Body of pancreas (tissue), 4 donors: ENCODE measurements at regions not wholly inside any gene's neighbourhood (a gene's known extent, or its start where the extent isn't known, plus 50 kb on each side); places are given as distances from the start of the nearest gene placed in this dataset.
A peak's percentile ranks its signal among the peaks of the same experiment; 100 is the strongest.

Source experiments
- ATAC-seq: fragments of 150-250 bp; one replicate; pipeline ENCODE4 v1.9.1; 2016
- DNase-seq, 4 donors: peaks; one replicate each; pipeline ENCODE4 v3.0.0-alpha.2; 2019
- H3K27ac ChIP-seq, 4 donors: fragments of 200-600 bp; sonication (generic); 1 replicate in 3 of 4; 2 replicates in 1 of 4; pipeline versions ENCODE4 v1.5.1 to v1.6.1; 2016 to 2019; ENCODE audit warnings: mild to moderate bottlenecking in 1 of 4, mixed read lengths in 1 of 4, moderate library complexity in 1 of 4
- H3K27me3 ChIP-seq, 2 donors: fragments of 200-600 bp; sonication (generic); one replicate each; pipeline ENCODE4 v1.6.0; 2016; ENCODE audit warnings: mild to moderate bottlenecking in 1 of 2
- H3K36me3 ChIP-seq, 2 donors: fragments of 200-600 bp; sonication (generic); replicated peaks in 1 of 2; 2 replicates each; pipeline ENCODE4 v1.5.1; 2016; ENCODE audit warnings: low read depth in 2 of 2; ENCODE audit not compliant: insufficient read depth in 1 of 2
- H3K4me1 ChIP-seq: fragments of 200-600 bp; sonication (generic); one replicate; pipeline ENCODE4 v1.6.0; 2016
- H3K4me3 ChIP-seq, 2 donors: fragments of 200-600 bp; sonication (generic); 1 replicate in 1 of 2; 2 replicates in 1 of 2; pipeline ENCODE4 v1.5.1; 2016 to 2019
- H3K9me3 ChIP-seq, 3 donors: fragments of 200-600 bp; sonication (generic); 1 replicate in 2 of 3; 2 replicates in 1 of 3; pipeline ENCODE4 v1.5.1; 2016
- POLR2A ChIP-seq, 3 donors: fragments of 450-650 bp; IDR thresholded peaks; one replicate each; pipeline ENCODE4 v1.6.1; 2016; ENCODE audit warnings: antibody characterized with exemption in 3 of 3, mild to moderate bottlenecking in 2 of 3
- WGBS, 2 donors: methylation state at CpG; one replicate each; pipeline ENCODE4 v1.1.5; 2017; 5-methylcytosine and 5-hydroxymethylcytosine counted together
- intact Hi-C: fragments of 100-400 bp; cut with DNase I; formaldehyde crosslinking; loops from one replicate; pipeline ENCODE4 v1.15.1; 2023
- TF ChIP-seq, protein P1 (sequence below), 7 experiments: fragments of 450-650 bp in 4 of 7; fragments of 200-600 bp in 3 of 7; sonication (generic) in 3 of 7; IDR thresholded peaks; one replicate each; pipeline ENCODE4 v1.5.1; 2016 to 2019; ENCODE audit warnings: antibody characterized with exemption in 7 of 7

DNA sequence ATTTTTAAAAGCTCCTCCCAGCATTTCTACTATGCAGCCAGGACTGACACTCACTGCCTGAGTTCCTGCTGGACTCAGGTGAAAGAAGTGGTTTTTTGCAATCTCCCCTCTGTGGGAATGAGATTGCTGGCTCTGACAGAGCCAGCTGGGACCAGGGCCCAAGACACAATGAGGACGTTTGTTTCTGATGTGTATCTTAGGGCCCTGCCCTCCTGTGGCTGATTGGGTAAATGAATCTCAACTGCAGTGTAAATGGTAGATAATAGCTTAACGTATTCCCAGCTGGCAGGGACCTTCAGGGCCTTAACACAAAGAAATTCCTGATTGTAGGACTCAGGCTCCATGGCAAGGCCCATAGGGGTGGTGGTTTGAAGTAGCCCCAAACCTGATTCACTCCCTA is 85.8 kb upstream of the PRPS1 start:
- Histone ChIP-seq H3K27ac (no peak overlapping the region), H3K36me3 (no peaks in the 10 kb centered on the region), H3K27me3 (no peaks in the 10 kb centered on the region), H3K9me3 (no peaks in the 10 kb centered on the region), H3K4me3 (no peak overlapping the region), H3K4me1 (no peaks in the 10 kb centered on the region)
- no peak for TF ChIP-seq POLR2A (IDR thresholded peaks at IDR 0.05)
- TF ChIP-seq, protein P1, sequence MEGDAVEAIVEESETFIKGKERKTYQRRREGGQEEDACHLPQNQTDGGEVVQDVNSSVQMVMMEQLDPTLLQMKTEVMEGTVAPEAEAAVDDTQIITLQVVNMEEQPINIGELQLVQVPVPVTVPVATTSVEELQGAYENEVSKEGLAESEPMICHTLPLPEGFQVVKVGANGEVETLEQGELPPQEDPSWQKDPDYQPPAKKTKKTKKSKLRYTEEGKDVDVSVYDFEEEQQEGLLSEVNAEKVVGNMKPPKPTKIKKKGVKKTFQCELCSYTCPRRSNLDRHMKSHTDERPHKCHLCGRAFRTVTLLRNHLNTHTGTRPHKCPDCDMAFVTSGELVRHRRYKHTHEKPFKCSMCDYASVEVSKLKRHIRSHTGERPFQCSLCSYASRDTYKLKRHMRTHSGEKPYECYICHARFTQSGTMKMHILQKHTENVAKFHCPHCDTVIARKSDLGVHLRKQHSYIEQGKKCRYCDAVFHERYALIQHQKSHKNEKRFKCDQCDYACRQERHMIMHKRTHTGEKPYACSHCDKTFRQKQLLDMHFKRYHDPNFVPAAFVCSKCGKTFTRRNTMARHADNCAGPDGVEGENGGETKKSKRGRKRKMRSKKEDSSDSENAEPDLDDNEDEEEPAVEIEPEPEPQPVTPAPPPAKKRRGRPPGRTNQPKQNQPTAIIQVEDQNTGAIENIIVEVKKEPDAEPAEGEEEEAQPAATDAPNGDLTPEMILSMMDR (IDR thresholded peaks at IDR 0.05): peak in 3 of 7 experiments; percentile 10 to 19 (median 12)
- intact Hi-C loops: no loop called here
- ATAC-seq (no peak), DNase-seq (peak in 2 of 4 donors; percentile 9 to 26)
- WGBS, 2 donors: 8% methylated on average over 2 of the region's 2 CpGs; no CpG with 5 or more reads in 1 of the 2 donors

DNA sequence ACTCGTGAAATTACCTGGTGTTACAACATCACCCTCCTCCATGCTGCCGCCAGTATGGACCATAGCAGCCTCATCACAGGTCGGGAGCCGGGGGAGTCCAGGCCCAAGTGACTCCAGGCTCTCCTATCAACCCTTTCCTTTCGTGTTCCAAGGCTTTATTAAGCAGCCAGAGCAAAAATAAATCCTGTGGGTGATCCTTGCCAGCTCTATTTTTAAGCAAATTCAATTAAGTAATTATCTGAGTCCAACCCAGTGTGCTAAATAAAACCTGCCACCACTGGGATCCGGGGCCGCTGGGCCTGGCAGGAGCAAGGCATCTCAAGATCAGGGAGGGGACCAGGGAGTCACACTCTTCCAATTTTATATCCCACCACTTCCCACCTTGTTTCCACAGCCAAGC is 80.7 kb upstream of the PRPS1 start:
- Histone ChIP-seq H3K9me3 (no peaks in the 10 kb centered on the region), H3K27me3 (no peaks in the 10 kb centered on the region), H3K36me3 (no peaks in the 10 kb centered on the region), H3K4me1 (no peaks in the 10 kb centered on the region), H3K27ac (no peak overlapping the region), H3K4me3 (no peak overlapping the region)
- intact Hi-C loops: no loop called here
- DNase-seq (no peak), ATAC-seq (no peak)
- TF ChIP-seq, protein P1 (IDR thresholded peaks at IDR 0.05): no peak
- TF ChIP-seq POLR2A (IDR thresholded peaks at IDR 0.05): no peak
- WGBS, 2 donors: 83 to 87% methylated on average over 4 to 6 of the region's 7 CpGs

DNA sequence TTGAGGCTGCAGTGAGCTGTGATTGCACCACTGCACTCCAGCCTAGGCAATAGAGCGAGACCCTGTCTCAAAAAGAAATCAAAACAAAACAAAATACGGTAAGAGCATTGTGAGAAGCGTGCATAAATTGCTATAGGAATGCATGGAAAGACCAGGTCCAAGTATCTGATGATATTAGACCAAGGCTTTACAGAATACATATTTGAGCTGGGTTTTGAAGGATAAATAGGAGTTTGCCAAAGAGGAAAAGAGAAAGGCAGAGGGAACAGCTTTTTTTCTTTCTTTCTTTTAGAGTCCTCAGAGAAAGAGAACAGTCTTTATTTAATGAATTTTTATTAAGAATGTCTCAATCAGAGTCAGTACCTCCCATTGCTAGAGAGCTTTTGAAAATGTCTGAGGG is 79.5 kb upstream of the PRPS1 start:
- DNase-seq (no peak), ATAC-seq (no peak)
- H3K4me3 ChIP-seq: no peak overlapping the region
- no peaks in the 10 kb centered on the region for H3K9me3 ChIP-seq
- whole genome bisulfite sequencing, 2 donors: 93 to 95% methylated on average over 3 of the region's 3 CpGs
- H3K27me3 ChIP-seq: no peaks in the 10 kb centered on the region
- no peak overlapping the region for H3K27ac ChIP-seq
- intact Hi-C loops: no loop called here
- no peak for TF ChIP-seq POLR2A (IDR thresholded peaks at IDR 0.05)
- TF ChIP-seq, protein P1 (IDR thresholded peaks at IDR 0.05): no peak
- H3K36me3 ChIP-seq: no peaks in the 10 kb centered on the region
- H3K4me1 ChIP-seq: no peaks in the 10 kb centered on the region

- H3K27me3 ChIP-seq: no peaks in the 10 kb centered on the region
These were observed 78.8 kb upstream of the PRPS1 start for GRCh38 chrX:107549504-107549903.

DNA sequence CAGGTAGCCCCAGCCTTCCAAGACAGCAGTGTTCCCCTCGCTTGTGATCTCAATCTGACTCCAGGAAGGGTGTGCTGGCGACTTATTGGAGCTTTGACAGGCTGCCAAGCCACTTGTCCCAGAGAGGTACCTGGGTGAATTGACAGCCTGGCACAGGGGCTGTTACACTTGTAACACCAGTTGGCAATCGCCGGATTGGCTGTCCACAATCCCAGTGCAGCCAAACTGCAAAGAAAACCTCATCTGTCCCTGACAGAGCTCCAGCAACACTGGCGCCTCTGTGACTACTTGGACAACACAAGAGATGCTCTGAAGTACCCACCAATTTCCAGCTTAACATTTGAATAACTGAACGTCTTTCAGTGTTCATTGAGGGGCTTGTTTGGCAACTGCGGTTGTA is 76.8 kb upstream of the PRPS1 start:
- no peak for TF ChIP-seq POLR2A (IDR thresholded peaks at IDR 0.05)
- TF ChIP-seq, protein P1 (IDR thresholded peaks at IDR 0.05): no peak
- WGBS, 2 donors: 50 to 100% methylated on average over 2 to 7 of the region's 7 CpGs
- ATAC-seq: no peak
- H3K36me3 ChIP-seq: no peaks in the 10 kb centered on the region
- H3K4me1 ChIP-seq: no peaks in the 10 kb centered on the region
- peak in 3 of 4 donors; percentile 8 to 52 (median 47) for DNase-seq
- H3K27me3 ChIP-seq: no peaks in the 10 kb centered on the region
- no peaks in the 10 kb centered on the region for H3K9me3 ChIP-seq
- no peak overlapping the region for H3K4me3 ChIP-seq
- intact Hi-C loops: no loop called here
- H3K27ac ChIP-seq: no peak overlapping the region

More at GRCh38 chrX:107549504-107549903, 78.8 kb upstream of the PRPS1 start:
- TF ChIP-seq POLR2A (IDR thresholded peaks at IDR 0.05): no peak
- TF ChIP-seq, protein P1 (IDR thresholded peaks at IDR 0.05): no peak
- ATAC-seq: no peak
- 74% methylated on average over 5 of the region's 5 CpGs for WGBS, 2 donors
- H3K4me1 ChIP-seq: no peaks in the 10 kb centered on the region
- H3K9me3 ChIP-seq: no peaks in the 10 kb centered on the region
- no peaks in the 10 kb centered on the region for H3K36me3 ChIP-seq
- intact Hi-C loops: no loop called here
- DNase-seq: no peak
- H3K27ac ChIP-seq: no peak overlapping the region
- H3K4me3 ChIP-seq: no peak overlapping the region
